Activated T-cell treated with anti-CD3 and anti-CD28 coated beads for 1 hour (primary cell): ENCODE measurements at regions not wholly inside any gene's neighbourhood (a gene's known extent, or its start where the extent isn't known, plus 50 kb on each side); places are given as distances from the start of the nearest gene placed in this dataset.
A peak's percentile ranks its signal among the peaks of the same experiment; 100 is the strongest.

Experiments
- DNase-seq: peaks from one replicate; pipeline ENCODE4 v3.0.0-alpha.2; 2020; ENCODE audit warnings: low read depth

DNA sequence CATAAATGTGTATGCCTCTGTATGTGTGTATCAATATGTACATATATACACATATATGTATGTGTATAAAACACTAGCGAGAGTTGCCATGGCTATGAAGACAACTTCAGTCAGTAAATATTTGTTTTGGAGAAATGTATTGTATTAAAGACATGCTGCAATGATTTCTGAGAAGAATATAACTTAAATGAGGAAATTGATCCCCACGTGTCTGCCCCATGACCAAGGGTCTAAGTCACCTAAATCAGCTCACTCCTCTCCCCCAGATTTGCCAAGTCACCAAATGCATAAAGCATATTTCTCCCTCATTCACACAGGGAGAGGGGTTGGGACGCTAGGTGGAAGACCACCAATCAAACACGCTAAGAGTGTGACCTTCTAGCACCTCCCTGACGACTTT lies 58.3 kb upstream of the LYST start:
- no peak for DNase-seq

DNA sequence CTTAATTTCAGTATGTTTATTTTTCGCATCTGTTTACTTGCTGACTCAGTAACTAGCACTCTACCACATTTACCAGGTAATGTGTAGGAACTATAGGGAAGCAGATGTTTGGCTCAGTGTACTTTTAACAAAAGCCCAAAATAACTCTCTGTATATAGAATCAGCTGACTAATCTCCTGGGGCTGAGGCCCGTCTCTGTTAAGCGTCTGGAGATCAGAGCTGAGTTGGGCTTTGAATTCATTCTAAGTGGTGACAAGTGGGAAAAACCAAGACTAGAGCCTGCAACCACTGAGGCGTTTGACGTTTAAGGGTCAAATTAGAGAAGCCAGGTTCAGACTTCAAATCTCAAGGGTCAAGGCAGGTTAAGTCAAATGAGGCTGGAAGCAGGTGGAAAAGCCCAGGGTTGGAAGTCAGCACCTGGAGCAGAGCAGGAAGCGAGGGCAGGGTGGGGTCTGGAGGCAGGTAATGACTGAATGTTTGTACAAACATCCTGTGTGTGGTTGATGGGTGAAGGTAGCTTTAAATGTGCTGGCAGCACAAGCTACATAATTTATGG lies 56.8 kb upstream of the LYST start:
- no peak for DNase-seq

DNA sequence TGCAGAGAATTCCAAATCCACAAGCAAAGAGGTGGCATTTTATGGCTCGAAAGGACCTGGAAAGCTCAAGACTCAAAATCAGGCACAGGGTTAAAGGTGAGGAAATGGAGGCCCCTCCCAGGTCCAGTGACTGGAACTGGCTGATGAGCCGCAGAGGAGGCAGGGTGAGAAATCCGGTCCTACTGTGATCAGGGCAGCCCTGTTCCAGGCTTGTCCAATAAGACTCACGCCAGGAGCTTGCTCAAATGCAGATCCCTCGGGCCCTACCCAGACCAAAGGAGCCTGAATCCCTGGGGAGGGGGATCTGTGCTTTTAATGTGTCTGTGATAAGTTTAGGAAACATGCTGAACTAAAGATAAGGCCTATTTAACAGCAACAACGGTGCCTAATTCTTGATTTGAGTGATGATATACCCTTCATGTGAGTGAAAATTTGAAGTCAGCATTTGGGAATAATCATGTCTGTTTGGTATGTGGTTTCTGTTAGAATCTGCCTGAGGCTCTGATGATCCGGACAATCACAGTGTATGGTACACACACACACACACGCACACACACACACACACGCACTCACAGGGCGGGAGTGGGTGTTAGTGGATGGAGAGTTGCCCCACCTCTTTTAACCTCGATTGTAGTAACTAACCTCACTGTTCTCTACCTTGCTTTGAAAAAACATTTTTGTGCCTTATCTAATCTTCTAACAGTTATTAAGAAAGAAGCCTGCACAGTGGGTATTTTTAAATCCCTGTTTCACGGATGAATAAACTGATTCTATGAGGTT lies 54.1 kb upstream of the LYST start:
- no peak for DNase-seq

DNA sequence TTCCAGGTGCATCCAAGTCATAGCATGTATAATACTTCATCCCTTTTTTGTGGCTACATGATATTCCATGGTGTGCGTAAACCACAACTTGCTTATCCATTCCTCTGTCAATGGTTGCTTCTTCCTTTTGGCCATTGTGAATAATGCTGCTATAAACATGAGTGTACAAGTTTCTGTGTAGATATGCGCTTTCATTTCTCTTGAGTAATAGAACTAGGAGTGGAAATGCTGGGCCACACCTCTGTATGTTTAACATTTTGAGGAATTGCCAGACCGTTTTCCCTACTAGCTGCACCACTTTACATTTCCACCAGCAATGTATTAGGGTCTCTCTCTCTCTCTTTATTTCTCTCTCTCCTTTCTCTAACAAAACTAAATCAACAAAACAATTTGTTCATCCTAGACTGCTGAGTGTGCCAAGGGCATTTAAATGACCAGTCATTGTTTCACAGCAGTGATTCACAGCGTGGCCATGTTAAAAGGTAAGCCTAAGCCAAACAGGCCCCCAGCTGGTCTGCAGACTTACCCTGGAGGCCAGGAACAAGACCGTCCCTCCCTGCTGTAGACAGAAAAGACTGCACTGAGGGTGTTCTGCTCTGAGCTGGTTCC lies 53.2 kb upstream of the LYST start:
- DNase-seq = no peak

DNA sequence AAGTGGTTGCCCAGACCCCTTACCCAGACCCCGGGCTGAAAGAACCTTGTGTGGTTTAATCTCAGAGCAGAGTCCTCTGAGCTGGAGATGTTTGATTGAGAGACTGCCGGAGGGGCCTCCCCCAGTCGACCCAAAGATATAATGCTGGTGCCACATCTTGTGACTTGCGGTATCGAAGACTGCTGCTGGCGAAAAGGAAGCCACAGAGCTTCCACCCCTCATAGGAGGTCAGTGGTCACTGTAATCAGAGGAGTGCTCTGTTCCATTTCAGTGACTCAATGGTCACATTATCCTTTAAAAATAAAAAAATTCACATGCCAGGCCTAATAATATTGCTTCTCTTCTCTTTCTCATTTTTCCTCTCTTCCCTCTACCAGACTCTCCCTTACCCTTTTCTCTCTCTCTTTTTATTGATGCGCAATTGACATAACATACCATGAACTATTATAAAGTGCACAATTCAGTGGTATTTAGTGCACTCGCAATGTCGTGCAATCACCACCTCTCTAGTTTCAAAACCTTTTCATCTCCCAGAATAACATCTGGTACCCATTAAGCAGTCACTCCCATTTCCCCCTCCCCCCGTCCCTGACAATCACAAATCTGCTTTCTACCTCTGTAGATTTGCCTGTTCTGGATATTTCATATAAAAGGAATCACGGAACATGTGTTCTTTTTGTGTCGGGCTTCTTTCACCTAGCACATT lies 52.6 kb upstream of the LYST start:
- no peak for DNase-seq

DNA sequence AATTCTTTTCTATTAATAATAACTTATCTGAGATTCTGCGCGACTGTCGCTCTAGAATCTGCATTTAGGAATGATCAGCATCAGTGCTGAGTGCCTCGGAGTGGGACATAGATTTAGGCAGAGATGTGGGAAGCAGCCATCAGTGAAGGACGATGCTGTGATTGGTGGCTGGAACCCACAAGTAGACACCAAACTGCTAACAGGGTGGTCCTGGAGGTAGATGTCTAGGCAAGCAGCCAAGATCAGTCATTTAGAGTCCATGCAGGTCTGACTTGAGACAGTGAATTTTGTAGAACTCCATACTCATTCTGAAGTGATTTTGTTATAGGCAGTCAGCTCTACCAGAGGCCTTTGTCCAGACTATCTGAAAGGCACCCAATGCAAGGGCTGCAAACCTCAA lies 51.8 kb upstream of the LYST start:
- no peak for DNase-seq

DNA sequence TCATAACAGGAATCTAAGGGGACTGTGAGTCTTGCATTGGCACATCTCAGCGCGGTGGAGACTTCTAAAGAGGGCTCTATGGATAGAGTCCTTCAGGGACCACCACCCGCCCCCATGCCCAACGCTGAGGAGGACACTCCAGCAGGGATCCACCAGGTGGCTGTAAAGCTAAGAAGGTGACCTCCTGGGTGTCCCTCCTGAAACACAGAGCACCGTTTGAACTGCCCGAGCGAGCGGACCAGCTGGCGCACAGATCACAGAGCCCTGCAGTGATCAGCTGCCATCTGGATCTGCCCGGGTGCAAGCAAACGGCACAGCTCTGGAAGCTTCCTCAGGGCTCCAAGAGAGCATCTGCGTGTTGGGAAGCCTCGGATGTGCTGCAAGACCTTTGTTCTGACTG lies 51.3 kb upstream of the LYST start:
- DNase-seq = no peak

DNA sequence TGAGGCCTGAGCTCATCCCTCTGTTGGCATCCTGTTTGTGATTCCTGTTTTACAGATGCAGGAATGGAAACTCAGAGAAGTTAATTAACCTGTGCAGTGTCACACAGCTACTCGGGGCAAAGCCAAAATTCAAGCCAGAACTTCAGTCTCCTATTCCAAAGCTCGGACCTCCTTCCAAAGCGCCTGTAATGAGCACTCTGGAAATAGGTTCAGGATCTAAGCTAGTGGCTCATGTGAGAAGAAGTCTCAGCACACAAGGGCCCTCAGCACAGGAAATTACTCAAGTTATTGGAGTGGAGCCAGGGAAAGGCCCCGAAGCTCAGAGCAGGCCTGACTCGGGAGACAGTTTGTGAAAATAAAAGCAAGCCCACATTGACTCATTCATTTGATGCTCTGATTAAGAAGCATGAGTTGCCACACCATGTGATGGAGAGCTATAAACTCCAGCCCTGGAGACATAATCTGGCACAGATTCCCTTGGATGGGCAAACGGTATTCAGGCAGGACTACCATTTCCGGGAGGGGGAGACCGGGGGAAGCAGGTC lies 50.6 kb upstream of the LYST start:
- peak; percentile 24 for DNase-seq
